ENCODE measurements at regions not wholly inside any gene's neighbourhood (a gene's known extent, or its start where the extent isn't known, plus 50 kb on each side); places are given as distances from the start of the nearest gene placed in this dataset.

DNA sequence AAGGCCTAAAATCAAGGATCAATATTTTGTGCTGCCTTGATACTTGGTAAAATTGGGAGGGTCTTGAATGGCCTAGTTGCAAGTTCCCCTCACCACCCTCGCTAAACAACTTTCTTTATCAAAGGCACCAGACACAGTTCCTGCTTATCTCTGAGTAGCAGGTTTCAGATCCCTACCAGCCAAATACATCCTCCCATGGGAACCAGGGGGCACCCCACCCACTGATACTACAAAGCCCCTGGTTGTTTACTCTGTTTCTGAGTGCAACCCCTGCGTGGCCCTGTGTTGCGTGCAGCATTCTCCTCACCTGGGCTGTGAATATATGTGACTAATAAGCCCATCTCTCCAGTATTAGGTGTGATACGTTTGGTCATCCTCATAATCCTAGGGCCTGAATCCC, 314.9 kb downstream of the DRD1 start:
- BruUV-seq (replicated peaks): no TSS peak
- Histone ChIP-seq H2BK20ac (ENCODE audit: low read depth, low read length) (no peak overlapping the region), H3K79me1 (ENCODE audit: low read depth in 1 of 2, low read length in 2 of 2) (no peaks in the 10 kb centered on the region), H3K56ac (ENCODE audit: extremely low read depth, insufficient read depth, low read length) (no peak overlapping the region), H3K4ac (ENCODE audit: low read depth, low read length) (no peak overlapping the region), H3K9me3 (ENCODE audit: control insufficient read depth, insufficient read depth, low read length) (no peaks in the 10 kb centered on the region), H3K18ac (ENCODE audit: low read depth, low read length) (no peak overlapping the region), H4K5ac (ENCODE audit: low read depth, low read length) (no peak overlapping the region), H3K27ac (ENCODE audit: insufficient read depth, low read length) (no peak overlapping the region), H2BK120ac (ENCODE audit: low read depth, low read length) (no peak overlapping the region), H3K36me3 (ENCODE audit: control insufficient read depth, insufficient read depth, low read length) (no peaks in the 10 kb centered on the region), H3K9ac (ENCODE audit: low read depth, low read length) (no peak overlapping the region), H2AFZ (replicated peaks; ENCODE audit: low read length, poor library complexity) (no peak overlapping the region), H3K4me1 (ENCODE audit: control insufficient read depth, insufficient read depth, low read length) (no peaks in the 10 kb centered on the region), H2AK9ac (replicated peaks; ENCODE audit: low read depth, low read length, poor library complexity) (no peak overlapping the region), H2AK5ac (ENCODE audit: low read depth, low read length) (no peak overlapping the region), H3K23ac (ENCODE audit: low read depth, low read length) (no peak overlapping the region), H4K8ac (ENCODE audit: low read depth in 2 of 2, low read length in 2 of 2) (no peak overlapping the region), H3K4me2 (ENCODE audit: low read depth, low read length) (no peak overlapping the region), H3K4me3 (ENCODE audit: insufficient read depth, low read depth, low read length) (no peak overlapping the region), H2BK5ac (ENCODE audit: low read depth, low read length, poor library complexity, severe bottlenecking) (no peak overlapping the region), H2BK15ac (ENCODE audit: low read depth, low read length) (no peak overlapping the region), H4K91ac (ENCODE audit: insufficient read depth, low read depth, low read length) (no peak overlapping the region), H4K20me1 (ENCODE audit: insufficient read depth, low read length) (no peaks in the 10 kb centered on the region), H3K14ac (replicated peaks; ENCODE audit: low read depth, low read length) (no peak overlapping the region), H3K9me1 (ENCODE audit: insufficient read depth, low read length) (no peaks in the 10 kb centered on the region), H3K27me3 (ENCODE audit: control insufficient read depth, insufficient read depth, low read length) (0 out of 2 replicates have a peak, but pooled peaks cover 1% of the 10 kb centered on the region)
- no CpG with 5 or more reads among the region's 4 CpGs for WGBS, 2 experiments (ENCODE audit: extremely low coverage in 2 of 2, insufficient read length in 1 of 2)
- dilution Hi-C loops (cut with HindIII; ENCODE audit: low sequenced_read_pairs, unreplicated experiment) (no loop called here), intact Hi-C loops (cut with micrococcal nuclease) (loop anchor here (5.0 kb wide), 1 partner anchor 298 kb away; no protein-coding TSS in a partner anchor), in situ Hi-C loops (cut with MboI; ENCODE audit: low sequenced_read_pairs) (no loop called here)
- TF ChIP-seq USF2 (IDR thresholded peaks at IDR 0.05; ENCODE audit: low read depth, low read length) (no peak), POLR2A (IDR thresholded peaks at IDR 0.05; ENCODE audit: low read depth, low read length) (no peak), RAD21 (IDR thresholded peaks at IDR 0.05; ENCODE audit: low read length) (no peak), FOS (IDR thresholded peaks at IDR 0.05; ENCODE audit: low read depth, low read length) (no peak), NFE2L2 (IDR thresholded peaks at IDR 0.05; ENCODE audit: low read depth, low read length) (no peak), MAZ (IDR thresholded peaks at IDR 0.05; ENCODE audit: borderline replicate concordance, low read depth, low read length) (no peak), MAFK (IDR thresholded peaks at IDR 0.05; ENCODE audit: low read depth, low read length) (no peak), CTCF (conservative IDR thresholded peaks at IDR 0.05; ENCODE audit: low read depth, low read length) (no peak), BHLHE40 (IDR thresholded peaks at IDR 0.05; ENCODE audit: low read depth, low read length) (no peak), RFX5 (IDR thresholded peaks at IDR 0.05; ENCODE audit: low read depth, low read length) (no peak), CEBPB (IDR thresholded peaks at IDR 0.05; ENCODE audit: low read depth, low read length) (no peak), MXI1 (IDR thresholded peaks at IDR 0.05; ENCODE audit: borderline replicate concordance, low read depth, low read length) (no peak), RCOR1 (IDR thresholded peaks at IDR 0.05; ENCODE audit: insufficient replicate concordance, low read length) (no peak), SMC3 (IDR thresholded peaks at IDR 0.05; ENCODE audit: low read depth, low read length) (no peak), CHD1 (IDR thresholded peaks at IDR 0.05; ENCODE audit: low read depth, low read length) (no peak)
- TF ChIP-seq, protein P1, sequence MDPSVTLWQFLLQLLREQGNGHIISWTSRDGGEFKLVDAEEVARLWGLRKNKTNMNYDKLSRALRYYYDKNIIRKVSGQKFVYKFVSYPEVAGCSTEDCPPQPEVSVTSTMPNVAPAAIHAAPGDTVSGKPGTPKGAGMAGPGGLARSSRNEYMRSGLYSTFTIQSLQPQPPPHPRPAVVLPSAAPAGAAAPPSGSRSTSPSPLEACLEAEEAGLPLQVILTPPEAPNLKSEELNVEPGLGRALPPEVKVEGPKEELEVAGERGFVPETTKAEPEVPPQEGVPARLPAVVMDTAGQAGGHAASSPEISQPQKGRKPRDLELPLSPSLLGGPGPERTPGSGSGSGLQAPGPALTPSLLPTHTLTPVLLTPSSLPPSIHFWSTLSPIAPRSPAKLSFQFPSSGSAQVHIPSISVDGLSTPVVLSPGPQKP (IDR thresholded peaks at IDR 0.05; ENCODE audit: borderline replicate concordance, low read depth, low read length): no peak
- ChIA-PET POLR2A (ENCODE audit: unreplicated experiment) (no interaction called here), CTCF (no interaction called here)
- ATAC-seq (ENCODE audit: low read depth): no peak
- no peak for DNase-seq
